ENCODE measurements at regions not wholly inside any gene's neighbourhood (a gene's known extent, or its start where the extent isn't known, plus 50 kb on each side); places are given as distances from the start of the nearest gene placed in this dataset.

- TF ChIP-seq POLR2AphosphoS5 (IDR thresholded peaks at IDR 0.05; ENCODE audit: low read depth, low read length) (no peak), SIN3A (IDR thresholded peaks at IDR 0.05; ENCODE audit: borderline replicate concordance, insufficient read depth, low read length) (no peak), TAF1 (IDR thresholded peaks at IDR 0.05; ENCODE audit: borderline replicate concordance, insufficient read depth, low read length) (no peak), FOXP2 (optimal IDR thresholded peaks at IDR 0.05; ENCODE audit: borderline replicate concordance, extremely low read depth, extremely low read length, insufficient read depth) (no peak), REST (IDR thresholded peaks at IDR 0.05; ENCODE audit: insufficient read depth in 1 of 2, low read depth in 2 of 2, low read length in 2 of 2) (no peak)
These were observed 349.6 kb downstream of the GPATCH2 start for GRCh38 chr1:217281332-217281731.

- TF ChIP-seq POLR2AphosphoS5 (IDR thresholded peaks at IDR 0.05; ENCODE audit: low read depth, low read length) (no peak), SIN3A (IDR thresholded peaks at IDR 0.05; ENCODE audit: borderline replicate concordance, insufficient read depth, low read length) (no peak), REST (IDR thresholded peaks at IDR 0.05; ENCODE audit: insufficient read depth in 1 of 2, low read depth in 2 of 2, low read length in 2 of 2) (no peak), TAF1 (IDR thresholded peaks at IDR 0.05; ENCODE audit: borderline replicate concordance, insufficient read depth, low read length) (no peak), FOXP2 (optimal IDR thresholded peaks at IDR 0.05; ENCODE audit: borderline replicate concordance, extremely low read depth, extremely low read length, insufficient read depth) (no peak)
These were observed 355.1 kb downstream of the GPATCH2 start for GRCh38 chr1:217275655-217276398.

- TF ChIP-seq POLR2AphosphoS5 (IDR thresholded peaks at IDR 0.05; ENCODE audit: low read depth, low read length) (no peak), TAF1 (IDR thresholded peaks at IDR 0.05; ENCODE audit: borderline replicate concordance, insufficient read depth, low read length) (no peak), SIN3A (IDR thresholded peaks at IDR 0.05; ENCODE audit: borderline replicate concordance, insufficient read depth, low read length) (no peak), REST (IDR thresholded peaks at IDR 0.05; ENCODE audit: insufficient read depth in 1 of 2, low read depth in 2 of 2, low read length in 2 of 2) (no peak), FOXP2 (optimal IDR thresholded peaks at IDR 0.05; ENCODE audit: borderline replicate concordance, extremely low read depth, extremely low read length, insufficient read depth) (no peak)
These were observed 355.8 kb downstream of the GPATCH2 start for GRCh38 chr1:217274927-217275654.

GRCh38 chr1:217274416-217274815 lies 356.5 kb downstream of the GPATCH2 start:
- no peak for TF ChIP-seq POLR2AphosphoS5 (IDR thresholded peaks at IDR 0.05; ENCODE audit: low read depth, low read length)
- no peak for TF ChIP-seq SIN3A (IDR thresholded peaks at IDR 0.05; ENCODE audit: borderline replicate concordance, insufficient read depth, low read length)
- TF ChIP-seq FOXP2 (optimal IDR thresholded peaks at IDR 0.05; ENCODE audit: borderline replicate concordance, extremely low read depth, extremely low read length, insufficient read depth), result no peak
- no peak for TF ChIP-seq REST (IDR thresholded peaks at IDR 0.05; ENCODE audit: insufficient read depth in 1 of 2, low read depth in 2 of 2, low read length in 2 of 2)
- no peak for TF ChIP-seq TAF1 (IDR thresholded peaks at IDR 0.05; ENCODE audit: borderline replicate concordance, insufficient read depth, low read length)

Measured in PFSK-1 (cell line).